ENCODE measurements at regions not wholly inside any gene's neighbourhood (a gene's known extent, or its start where the extent isn't known, plus 50 kb on each side); places are given as distances from the start of the nearest gene placed in this dataset.

DNA sequence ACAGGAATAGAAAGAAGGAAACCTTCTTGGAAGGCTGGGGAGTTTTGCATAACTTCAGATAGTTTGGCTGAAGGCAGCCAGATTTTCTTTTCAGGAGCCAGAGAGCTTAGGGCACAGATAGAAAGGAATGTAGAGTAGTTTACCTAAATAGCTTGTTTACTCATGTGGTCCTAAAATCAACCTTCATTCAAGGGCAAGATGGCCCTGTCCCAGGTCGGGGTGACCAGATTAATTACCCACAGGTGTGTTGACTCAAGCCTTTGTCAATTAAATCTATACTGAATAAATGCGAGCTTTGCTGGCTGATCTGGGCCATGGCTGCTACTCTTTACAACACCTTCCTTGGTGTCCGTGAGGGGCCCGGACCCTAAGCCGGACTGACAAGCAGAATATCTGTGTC, 792.0 kb upstream of the MAN1A1 start:
- DNase-seq: no peak
- Mint-ChIP-seq H3K27ac (no peak overlapping the region), H3K36me3 (ENCODE audit: low read depth) (no peaks in the 10 kb centered on the region), H3K4me3 (no peak overlapping the region), H3K27me3 (ENCODE audit: low read depth) (no peaks in the 10 kb centered on the region), H3K4me1 (ENCODE audit: low read depth) (no peaks in the 10 kb centered on the region), H3K9me3 (ENCODE audit: insufficient read depth) (no peaks in the 10 kb centered on the region)
- POLR2A ChIA-PET: no interaction called here
- CTCF ChIA-PET: no interaction called here
- ATAC-seq: no peak

DNA sequence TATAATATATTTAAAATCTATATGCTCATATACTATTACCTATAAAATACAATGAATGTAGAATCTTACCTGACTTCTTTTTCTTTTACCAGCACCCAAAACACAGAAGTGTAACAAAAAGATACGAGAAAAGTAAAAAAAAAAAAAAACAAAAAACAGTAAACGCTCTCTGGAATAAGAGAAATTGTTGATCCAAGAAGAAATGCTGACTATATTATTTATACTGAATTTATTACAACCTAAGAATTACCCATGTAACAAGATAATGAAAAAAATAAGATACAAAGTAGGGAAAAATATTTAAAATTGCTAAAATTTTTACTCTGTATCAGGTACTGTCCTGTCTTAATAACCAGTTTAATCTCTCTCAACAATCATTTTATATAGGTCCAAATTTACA, 787.9 kb upstream of the MAN1A1 start:
- H3K27ac Mint-ChIP-seq: no peak overlapping the region
- ChIA-PET CTCF (no interaction called here), POLR2A (no interaction called here)
- no peaks in the 10 kb centered on the region for H3K36me3 Mint-ChIP-seq (ENCODE audit: low read depth)
- no peak overlapping the region for H3K4me3 Mint-ChIP-seq
- no peaks in the 10 kb centered on the region for H3K9me3 Mint-ChIP-seq (ENCODE audit: insufficient read depth)
- no peaks in the 10 kb centered on the region for H3K27me3 Mint-ChIP-seq (ENCODE audit: low read depth)
- no peak for DNase-seq
- no peak for ATAC-seq
- H3K4me1 Mint-ChIP-seq (ENCODE audit: low read depth): no peaks in the 10 kb centered on the region

DNA sequence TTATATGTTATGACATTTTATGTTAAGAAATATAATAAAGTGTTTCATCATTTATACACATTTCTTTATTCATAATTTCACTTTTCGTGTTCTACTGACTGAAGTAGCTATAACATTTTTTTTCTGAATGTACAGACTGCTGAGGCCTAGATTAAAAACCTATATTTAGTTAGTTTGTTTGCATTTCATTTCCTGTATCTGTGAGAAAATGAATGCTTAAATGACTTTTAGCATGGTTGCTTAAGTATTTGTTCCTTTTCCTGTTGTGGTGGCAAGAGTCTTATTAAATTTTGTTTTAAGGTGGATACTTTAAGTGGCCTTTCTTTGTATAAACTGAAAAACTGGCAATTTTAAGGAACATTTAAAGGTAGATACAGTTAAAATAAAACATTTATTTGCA, 779.7 kb upstream of the MAN1A1 start:
- H3K9me3 Mint-ChIP-seq (ENCODE audit: insufficient read depth): no peaks in the 10 kb centered on the region
- POLR2A ChIA-PET: no interaction called here
- no peaks in the 10 kb centered on the region for H3K27me3 Mint-ChIP-seq (ENCODE audit: low read depth)
- no peak overlapping the region for H3K27ac Mint-ChIP-seq
- DNase-seq: no peak
- ATAC-seq: no peak
- H3K36me3 Mint-ChIP-seq (ENCODE audit: low read depth): no peaks in the 10 kb centered on the region
- H3K4me1 Mint-ChIP-seq (ENCODE audit: low read depth): no peaks in the 10 kb centered on the region
- no peak overlapping the region for H3K4me3 Mint-ChIP-seq
- CTCF ChIA-PET: no interaction called here

- POLR2A ChIA-PET: no interaction called here
Measured at GRCh38 chr6:120122401-120122800, 772.8 kb upstream of the MAN1A1 start.

GRCh38 chr6:120116343-120116742, 766.8 kb upstream of the MAN1A1 start:
- no peaks in the 10 kb centered on the region for H3K27me3 Mint-ChIP-seq (ENCODE audit: low read depth)
- no peak for DNase-seq
- ATAC-seq: no peak
- H3K27ac Mint-ChIP-seq: no peak overlapping the region
- POLR2A ChIA-PET: no interaction called here
- H3K4me3 Mint-ChIP-seq: no peak overlapping the region
- CTCF ChIA-PET: no interaction called here
- H3K9me3 Mint-ChIP-seq (ENCODE audit: insufficient read depth): no peaks in the 10 kb centered on the region
- no peaks in the 10 kb centered on the region for H3K36me3 Mint-ChIP-seq (ENCODE audit: low read depth)
- no peaks in the 10 kb centered on the region for H3K4me1 Mint-ChIP-seq (ENCODE audit: low read depth)

More at GRCh38 chr6:120122401-120122800, 772.8 kb upstream of the MAN1A1 start:
- no peaks in the 10 kb centered on the region for H3K36me3 Mint-ChIP-seq (ENCODE audit: low read depth)
- no peaks in the 10 kb centered on the region for H3K4me1 Mint-ChIP-seq (ENCODE audit: low read depth)
- no peak for ATAC-seq
- no peaks in the 10 kb centered on the region for H3K27me3 Mint-ChIP-seq (ENCODE audit: low read depth)
- CTCF ChIA-PET: no interaction called here
- DNase-seq: no peak
- no peaks in the 10 kb centered on the region for H3K9me3 Mint-ChIP-seq (ENCODE audit: insufficient read depth)
- no peak overlapping the region for H3K27ac Mint-ChIP-seq
- H3K4me3 Mint-ChIP-seq: no peak overlapping the region

DNA sequence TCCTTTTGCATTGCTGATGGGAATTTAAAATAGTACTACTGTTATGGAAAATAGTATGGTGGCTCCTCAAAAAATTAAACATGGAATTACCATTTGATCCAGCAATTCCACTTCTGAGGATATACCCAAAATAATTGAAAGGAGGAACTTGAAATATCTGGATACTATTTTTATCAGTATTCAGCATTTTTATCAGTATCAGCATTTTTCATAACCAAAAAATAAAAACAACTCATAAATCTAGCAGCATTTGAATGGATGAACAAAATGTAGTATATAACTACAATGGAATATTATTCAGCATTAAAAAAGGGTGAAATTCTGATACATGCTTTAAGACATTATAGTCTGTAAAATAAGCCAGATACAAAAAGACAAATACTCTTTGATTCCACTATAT, 763.4 kb upstream of the MAN1A1 start:
- ChIA-PET CTCF (no interaction called here), POLR2A (no interaction called here)
- no peaks in the 10 kb centered on the region for H3K4me1 Mint-ChIP-seq (ENCODE audit: low read depth)
- no peaks in the 10 kb centered on the region for H3K36me3 Mint-ChIP-seq (ENCODE audit: low read depth)
- no peak overlapping the region for H3K27ac Mint-ChIP-seq
- H3K4me3 Mint-ChIP-seq: no peak overlapping the region
- DNase-seq: no peak
- no peak for ATAC-seq
- no peaks in the 10 kb centered on the region for H3K27me3 Mint-ChIP-seq (ENCODE audit: low read depth)
- no peaks in the 10 kb centered on the region for H3K9me3 Mint-ChIP-seq (ENCODE audit: insufficient read depth)

DNA sequence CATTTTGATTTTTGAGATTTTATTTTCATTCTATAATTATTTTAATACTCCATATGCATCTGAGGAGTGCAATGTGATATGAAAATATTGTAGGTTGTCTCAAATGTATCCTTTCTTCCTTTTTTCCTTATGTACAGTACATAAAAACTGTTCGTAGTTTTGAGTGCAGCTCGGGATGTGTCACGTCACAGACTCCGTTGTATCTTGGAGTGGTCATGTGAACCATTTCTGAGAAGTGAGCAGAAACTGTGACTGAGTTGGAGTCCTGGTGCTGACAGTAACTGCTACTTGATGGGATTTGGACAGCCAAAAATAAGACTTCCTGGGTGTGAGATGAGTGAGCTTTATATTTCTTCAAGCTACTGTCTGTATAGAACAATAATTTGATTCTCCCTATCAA, 761.4 kb upstream of the MAN1A1 start:
- Mint-ChIP-seq H3K9me3 (ENCODE audit: insufficient read depth) (no peaks in the 10 kb centered on the region), H3K27ac (no peak overlapping the region), H3K36me3 (ENCODE audit: low read depth) (no peaks in the 10 kb centered on the region), H3K4me3 (no peak overlapping the region), H3K4me1 (ENCODE audit: low read depth) (no peaks in the 10 kb centered on the region), H3K27me3 (ENCODE audit: low read depth) (no peaks in the 10 kb centered on the region)
- no peak for ATAC-seq
- CTCF ChIA-PET: no interaction called here
- POLR2A ChIA-PET: no interaction called here
- DNase-seq: no peak

GRCh38 chr6:120108061-120108795, 758.7 kb upstream of the MAN1A1 start:
- H3K27me3 Mint-ChIP-seq (ENCODE audit: low read depth): no peaks in the 10 kb centered on the region
- no peak overlapping the region for H3K4me3 Mint-ChIP-seq
- no peak for ATAC-seq
- no peaks in the 10 kb centered on the region for H3K9me3 Mint-ChIP-seq (ENCODE audit: insufficient read depth)
- no peaks in the 10 kb centered on the region for H3K36me3 Mint-ChIP-seq (ENCODE audit: low read depth)
- ChIA-PET CTCF (no interaction called here), POLR2A (no interaction called here)
- H3K4me1 Mint-ChIP-seq (ENCODE audit: low read depth): no peaks in the 10 kb centered on the region
- no peak overlapping the region for H3K27ac Mint-ChIP-seq
- no peak for DNase-seq

DNA sequence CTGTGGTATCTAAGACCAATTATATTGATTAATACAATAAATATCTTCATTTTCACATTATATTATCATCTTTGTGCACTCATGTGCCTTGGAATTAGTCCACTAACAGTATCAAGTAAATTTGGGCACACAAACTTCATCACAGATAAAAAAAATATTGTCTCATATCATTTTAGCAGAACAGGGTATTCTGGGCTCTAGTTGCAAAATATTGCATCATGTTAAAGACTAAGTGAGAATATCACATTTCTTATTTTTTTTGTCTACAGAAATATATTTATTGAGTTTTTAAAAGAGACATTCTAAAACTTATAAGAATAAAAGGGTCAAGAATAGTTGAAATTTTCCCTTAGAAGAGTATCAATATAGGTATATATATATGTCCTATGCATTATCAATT, 754.1 kb upstream of the MAN1A1 start:
- no peak overlapping the region for H3K27ac Mint-ChIP-seq
- no peak for DNase-seq
- no peaks in the 10 kb centered on the region for H3K4me1 Mint-ChIP-seq (ENCODE audit: low read depth)
- H3K4me3 Mint-ChIP-seq: no peak overlapping the region
- no peaks in the 10 kb centered on the region for H3K27me3 Mint-ChIP-seq (ENCODE audit: low read depth)
- no peaks in the 10 kb centered on the region for H3K9me3 Mint-ChIP-seq (ENCODE audit: insufficient read depth)
- ChIA-PET POLR2A (no interaction called here), CTCF (no interaction called here)
- no peaks in the 10 kb centered on the region for H3K36me3 Mint-ChIP-seq (ENCODE audit: low read depth)
- ATAC-seq: no peak

GRCh38 chr6:120096696-120097260, 747.2 kb upstream of the MAN1A1 start:
- ChIA-PET CTCF (no interaction called here), POLR2A (no interaction called here)
- H3K9me3 Mint-ChIP-seq (ENCODE audit: insufficient read depth): no peaks in the 10 kb centered on the region
- H3K27me3 Mint-ChIP-seq (ENCODE audit: low read depth): no peaks in the 10 kb centered on the region
- H3K4me3 Mint-ChIP-seq: no peak overlapping the region
- no peak overlapping the region for H3K27ac Mint-ChIP-seq
- no peaks in the 10 kb centered on the region for H3K4me1 Mint-ChIP-seq (ENCODE audit: low read depth)
- ATAC-seq (no peak), DNase-seq (no peak)
- no peaks in the 10 kb centered on the region for H3K36me3 Mint-ChIP-seq (ENCODE audit: low read depth)

DNA sequence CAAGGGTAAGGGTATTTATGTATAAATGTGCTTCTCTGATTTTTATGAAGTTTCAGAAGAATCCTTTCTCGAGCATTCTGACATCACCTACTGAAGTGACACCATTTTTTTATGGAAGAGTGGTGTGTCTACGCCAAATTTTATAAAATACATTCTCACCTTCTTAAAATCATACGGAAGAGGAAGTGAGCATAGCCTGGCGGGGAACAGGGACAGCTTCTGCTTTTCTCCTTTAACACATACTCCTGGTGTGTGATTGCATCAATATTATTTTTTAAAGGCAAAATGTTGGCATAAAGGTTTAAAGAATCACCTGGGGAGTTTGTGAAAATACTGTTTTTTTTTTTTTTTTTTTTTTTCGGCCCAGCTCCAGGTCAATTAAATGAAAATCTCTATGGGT, 733.6 kb upstream of the MAN1A1 start:
- POLR2A ChIA-PET: no interaction called here
- CTCF ChIA-PET: no interaction called here
- no peaks in the 10 kb centered on the region for H3K9me3 Mint-ChIP-seq (ENCODE audit: insufficient read depth)
- no peak for ATAC-seq
- H3K27ac Mint-ChIP-seq: no peak overlapping the region
- no peaks in the 10 kb centered on the region for H3K4me1 Mint-ChIP-seq (ENCODE audit: low read depth)
- H3K4me3 Mint-ChIP-seq: no peak overlapping the region
- no peak for DNase-seq
- H3K27me3 Mint-ChIP-seq (ENCODE audit: low read depth): no peaks in the 10 kb centered on the region
- no peaks in the 10 kb centered on the region for H3K36me3 Mint-ChIP-seq (ENCODE audit: low read depth)

DNA sequence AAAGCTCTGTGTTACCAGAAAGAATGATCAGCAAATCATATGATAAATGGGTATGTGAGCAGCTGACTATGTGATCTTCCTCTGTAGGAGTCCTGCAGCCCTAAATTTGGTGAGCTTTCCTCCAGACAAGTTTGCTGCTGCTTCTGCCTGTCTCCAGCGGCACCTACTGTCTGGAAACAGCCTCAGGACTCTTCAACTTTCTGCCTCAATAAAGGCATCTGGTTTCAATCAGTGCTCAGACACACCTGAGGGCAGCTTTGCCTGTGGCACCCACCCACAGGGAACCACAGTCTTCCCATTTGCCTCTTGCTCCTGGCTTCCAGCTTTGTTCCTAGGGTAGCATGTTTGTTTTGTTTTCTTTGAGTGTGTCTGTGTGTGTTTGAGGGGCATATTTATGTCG, 727.9 kb upstream of the MAN1A1 start:
- H3K36me3 Mint-ChIP-seq (ENCODE audit: low read depth): no peaks in the 10 kb centered on the region
- CTCF ChIA-PET: no interaction called here
- no peaks in the 10 kb centered on the region for H3K27me3 Mint-ChIP-seq (ENCODE audit: low read depth)
- ATAC-seq: no peak
- no peak for DNase-seq
- H3K9me3 Mint-ChIP-seq (ENCODE audit: insufficient read depth): no peaks in the 10 kb centered on the region
- H3K4me1 Mint-ChIP-seq (ENCODE audit: low read depth): no peaks in the 10 kb centered on the region
- no peak overlapping the region for H3K4me3 Mint-ChIP-seq
- no peak overlapping the region for H3K27ac Mint-ChIP-seq
- POLR2A ChIA-PET: no interaction called here

GRCh38 chr6:120058410-120058809, 708.8 kb upstream of the MAN1A1 start:
- Mint-ChIP-seq H3K4me1 (ENCODE audit: low read depth) (no peaks in the 10 kb centered on the region), H3K4me3 (no peak overlapping the region), H3K36me3 (ENCODE audit: low read depth) (no peaks in the 10 kb centered on the region), H3K27me3 (ENCODE audit: low read depth) (no peaks in the 10 kb centered on the region), H3K9me3 (ENCODE audit: insufficient read depth) (peaks cover 7% of the 10 kb centered on the region), H3K27ac (no peak overlapping the region)
- DNase-seq: no peak
- ChIA-PET CTCF (no interaction called here), POLR2A (no interaction called here)
- ATAC-seq: no peak
